ENCODE measurements at regions not wholly inside any gene's neighbourhood (a gene's known extent, or its start where the extent isn't known, plus 50 kb on each side); places are given as distances from the start of the nearest gene placed in this dataset.

- H3K9me3 ChIP-seq, result no peaks in the 10 kb centered on the region
- H3K4me1 ChIP-seq, result no peaks in the 10 kb centered on the region
- H3K36me3 ChIP-seq (replicated peaks in 1 of 2; ENCODE audit: insufficient read depth in 1 of 2, low read depth in 2 of 2), result no peaks in the 10 kb centered on the region
- H3K27me3 ChIP-seq, result no peaks in the 10 kb centered on the region
- ATAC-seq, result no peak
- TF ChIP-seq POLR2A (IDR thresholded peaks at IDR 0.05) (no peak), CTCF (IDR thresholded peaks at IDR 0.05) (no peak)
- no peak overlapping the region for H3K27ac ChIP-seq
- intact Hi-C loops (cut with DNase I), result no loop called here
- WGBS, 2 donors, result 74 to 77% methylated on average over 3 of the region's 3 CpGs
- no peak for DNase-seq
- H3K4me3 ChIP-seq, result no peak overlapping the region
Measured at GRCh38 chrX:142052238-142052637, 148.5 kb downstream of the MAGEC1 start.

GRCh38 chrX:142043196-142043595, 139.5 kb downstream of the MAGEC1 start:
- TF ChIP-seq CTCF (IDR thresholded peaks at IDR 0.05) (no peak), POLR2A (IDR thresholded peaks at IDR 0.05) (no peak)
- Histone ChIP-seq H3K27ac (no peak overlapping the region), H3K36me3 (replicated peaks in 1 of 2; ENCODE audit: insufficient read depth in 1 of 2, low read depth in 2 of 2) (no peaks in the 10 kb centered on the region), H3K27me3 (no peaks in the 10 kb centered on the region), H3K4me3 (no peak overlapping the region), H3K4me1 (no peaks in the 10 kb centered on the region), H3K9me3 (no peaks in the 10 kb centered on the region)
- intact Hi-C loops (cut with DNase I), result no loop called here
- WGBS, 2 donors, result 63 to 72% methylated on average over 3 of the region's 3 CpGs
- ATAC-seq (no peak), DNase-seq (no peak)

- no peaks in the 10 kb centered on the region for H3K4me1 ChIP-seq
- no peak overlapping the region for H3K27ac ChIP-seq
- H3K27me3 ChIP-seq, result no peaks in the 10 kb centered on the region
- no peak overlapping the region for H3K4me3 ChIP-seq
- intact Hi-C loops (cut with DNase I), result no loop called here
- no peak for DNase-seq
- TF ChIP-seq POLR2A (IDR thresholded peaks at IDR 0.05), result no peak
- H3K9me3 ChIP-seq, result no peaks in the 10 kb centered on the region
- H3K36me3 ChIP-seq (replicated peaks in 1 of 2; ENCODE audit: insufficient read depth in 1 of 2, low read depth in 2 of 2), result no peaks in the 10 kb centered on the region
- no peak for ATAC-seq
- WGBS, 2 donors, result 81 to 83% methylated on average over 5 of the region's 6 CpGs
Measured at GRCh38 chrX:142040906-142041305, 137.2 kb downstream of the MAGEC1 start.

GRCh38 chrX:142036116-142036515, 132.4 kb downstream of the MAGEC1 start:
- DNase-seq, result no peak
- Histone ChIP-seq H3K27me3 (no peaks in the 10 kb centered on the region), H3K9me3 (no peaks in the 10 kb centered on the region), H3K36me3 (replicated peaks in 1 of 2; ENCODE audit: insufficient read depth in 1 of 2, low read depth in 2 of 2) (no peaks in the 10 kb centered on the region), H3K4me3 (no peak overlapping the region), H3K27ac (no peak overlapping the region), H3K4me1 (no peaks in the 10 kb centered on the region)
- intact Hi-C loops (cut with DNase I), result no loop called here
- no peak for ATAC-seq
- TF ChIP-seq POLR2A (IDR thresholded peaks at IDR 0.05) (no peak), CTCF (IDR thresholded peaks at IDR 0.05) (no peak)

GRCh38 chrX:142005532-142005931, 101.8 kb downstream of the MAGEC1 start:
- H3K27ac ChIP-seq, result no peak overlapping the region
- 53 to 77% methylated on average over 1 of the region's 1 CpG for whole genome bisulfite sequencing, 2 donors
- H3K4me3 ChIP-seq, result no peak overlapping the region
- no peak for TF ChIP-seq CTCF (IDR thresholded peaks at IDR 0.05)
- no peak for TF ChIP-seq POLR2A (IDR thresholded peaks at IDR 0.05)
- no peaks in the 10 kb centered on the region for H3K9me3 ChIP-seq
- no peaks in the 10 kb centered on the region for H3K27me3 ChIP-seq
- ATAC-seq, result no peak
- intact Hi-C loops (cut with DNase I), result no loop called here
- DNase-seq, result no peak
- no peaks in the 10 kb centered on the region for H3K4me1 ChIP-seq
- H3K36me3 ChIP-seq (replicated peaks in 1 of 2; ENCODE audit: insufficient read depth in 1 of 2, low read depth in 2 of 2), result no peaks in the 10 kb centered on the region
